H1 (cell line): ENCODE measurements at regions not wholly inside any gene's neighbourhood (a gene's known extent, or its start where the extent isn't known, plus 50 kb on each side); places are given as distances from the start of the nearest gene placed in this dataset.

Source experiments
- CTCF ChIA-PET: fragments of 300-600 bp; sonication (Branson Sonifier 250); formaldehyde crosslinking; loops from one replicate; lab custom pipeline; 2021; ENCODE audit not compliant: partially characterized antibody; lab: Charles Lee
- POLR2A ChIA-PET: fragments of 300-600 bp; sonication (Branson Sonifier 250); formaldehyde crosslinking; loops from one replicate; lab custom pipeline; 2021; ENCODE audit warnings: inconsistent platforms; ENCODE audit not compliant: partially characterized antibody; lab: Charles Lee
- DNase-seq, 2 experiments: peaks; one replicate each; pipeline versions ENCODE4 v3.0.0 to v3.0.0-alpha.2; 2010 to 2022; ENCODE audit warnings: low spot score in 2 of 2, low read depth in 1 of 2, mixed read lengths in 1 of 2
- FAIRE-seq: peaks from 2 replicates; lab custom pipeline; 2011; peaks lifted over from hg19 to GRCh38; lab: Jason Lieb, UNC
- H2AFZ ChIP-seq: 2 replicates; pipeline ENCODE4 v1.8.1; 2012; ENCODE audit warnings: low read length, inconsistent platforms
- H2AK5ac ChIP-seq: 2 replicates; pipeline ENCODE4 v1.6.1; 2013; ENCODE audit warnings: low read depth, low read length
- H2BK120ac ChIP-seq: replicated peaks from 2 replicates; pipeline ENCODE3; 2013; ENCODE audit warnings: low read depth, low read length, inconsistent platforms
- H2BK12ac ChIP-seq: 2 replicates; pipeline ENCODE4 v1.6.1; 2013; ENCODE audit warnings: low read depth, low read length
- H2BK15ac ChIP-seq: 2 replicates; pipeline ENCODE4 v1.6.1; 2013; ENCODE audit warnings: low read length
- H2BK20ac ChIP-seq: 2 replicates; pipeline ENCODE4 v1.6.1; 2013; ENCODE audit warnings: low read length
- H2BK5ac ChIP-seq: 2 replicates; pipeline ENCODE4 v1.6.1; 2013; ENCODE audit warnings: low read depth, low read length
- H3K14ac ChIP-seq: 2 replicates; pipeline ENCODE4 v1.6.1; 2013; ENCODE audit warnings: inconsistent platforms; ENCODE audit not compliant: insufficient read length
- H3K18ac ChIP-seq: 2 replicates; pipeline ENCODE4 v1.6.1; 2013; ENCODE audit warnings: low read length; ENCODE audit errors: extremely low read depth
- H3K23ac ChIP-seq: 2 replicates; pipeline ENCODE4 v1.6.1; 2013; ENCODE audit warnings: inconsistent platforms; ENCODE audit not compliant: insufficient read length
- H3K23me2 ChIP-seq: 2 replicates; pipeline ENCODE4 v1.6.1; 2013; ENCODE audit warnings: low read depth, low read length
- H3K27ac ChIP-seq: 2 replicates; pipeline ENCODE4 v1.6.1; 2011; ENCODE audit warnings: low read depth, low read length, inconsistent platforms
- H3K27me3 ChIP-seq, 4 experiments: replicated peaks in 1 of 4; 1 replicate in 1 of 4; 2 replicates in 3 of 4; pipeline versions ENCODE4 v1.6.1 to v1.8.1; 2011 to 2013; ENCODE audit warnings: low read length in 3 of 4, mild to moderate bottlenecking in 3 of 4, inconsistent platforms in 2 of 4, mixed read lengths in 2 of 4, moderate library complexity in 1 of 4; ENCODE audit not compliant: control insufficient read depth in 3 of 4, insufficient read depth in 3 of 4; ENCODE audit errors: extremely low read depth in 1 of 4
- H3K36me3 ChIP-seq, 4 experiments: 2 replicates each; pipeline versions ENCODE4 v1.6.1 to v1.8.1; 2011 to 2013; ENCODE audit warnings: mild to moderate bottlenecking in 4 of 4, low read length in 3 of 4, moderate library complexity in 2 of 4, control low read depth in 1 of 4, inconsistent platforms in 1 of 4; ENCODE audit not compliant: insufficient read depth in 4 of 4, control insufficient read depth in 2 of 4
- H3K4ac ChIP-seq: replicated peaks from 2 replicates; pipeline ENCODE3; 2013; ENCODE audit warnings: low read length, low read depth, mixed read lengths, inconsistent platforms; ENCODE audit not compliant: insufficient read length
- H3K4me1 ChIP-seq, 4 experiments: replicated peaks in 1 of 4; 1 replicate in 1 of 4; 2 replicates in 3 of 4; pipeline versions ENCODE4 v1.6.1 to v1.8.1; 2011 to 2013; ENCODE audit warnings: low read length in 3 of 4, inconsistent platforms in 2 of 4, mixed read lengths in 1 of 4; ENCODE audit not compliant: insufficient read depth in 4 of 4, control insufficient read depth in 3 of 4
- H3K4me2 ChIP-seq, 2 experiments: 2 replicates each; pipeline versions ENCODE4 v1.6.1 to v1.8.1; 2011 to 2013; ENCODE audit warnings: low read depth in 2 of 2, low read length in 2 of 2, control low read depth in 1 of 2, inconsistent platforms in 1 of 2, mild to moderate bottlenecking in 1 of 2; ENCODE audit not compliant: insufficient read depth in 1 of 2
- H3K4me3 ChIP-seq, 4 experiments: fragments of 200-600, 300-600 bp in 1 of 4; sonication (generic), shearing (Covaris generic), sonication (Bioruptor Twin) in 1 of 4; 2 replicates each; pipeline versions ENCODE4 v1.5.1 to v1.8.1; 2011 to 2016; ENCODE audit warnings: low read length in 4 of 4, low read depth in 3 of 4, control low read depth in 2 of 4, inconsistent platforms in 2 of 4, mild to moderate bottlenecking in 2 of 4, mixed read lengths in 1 of 4, moderate library complexity in 1 of 4; ENCODE audit not compliant: insufficient read depth in 2 of 4; ENCODE audit errors: extremely low read depth in 1 of 4
- H3K56ac ChIP-seq: replicated peaks from 2 replicates; pipeline ENCODE3; 2013; ENCODE audit warnings: low read depth, mild to moderate bottlenecking, mixed read lengths, low read length, inconsistent platforms; ENCODE audit not compliant: insufficient read length
- H3K79me1 ChIP-seq: 2 replicates; pipeline ENCODE4 v1.6.1; 2013; ENCODE audit warnings: low read depth, low read length, control low read depth
- H3K79me2 ChIP-seq, 2 experiments: 2 replicates each; pipeline versions ENCODE4 v1.6.1 to v1.8.1; 2012 to 2013; ENCODE audit warnings: low read length in 2 of 2, mild to moderate bottlenecking in 2 of 2, inconsistent platforms in 1 of 2; ENCODE audit not compliant: insufficient read depth in 2 of 2, control insufficient read depth in 1 of 2
- H3K9ac ChIP-seq, 4 experiments: replicated peaks in 1 of 4; 1 replicate in 1 of 4; 2 replicates in 3 of 4; pipeline versions ENCODE4 v1.6.1 to v1.8.1; 2011 to 2013; ENCODE audit warnings: low read depth in 3 of 4, low read length in 3 of 4, control low read depth in 2 of 4, mild to moderate bottlenecking in 2 of 4, moderate library complexity in 2 of 4, inconsistent platforms in 1 of 4; ENCODE audit errors: extremely low read depth in 1 of 4
- H3K9me3 ChIP-seq, 2 experiments: 2 replicates each; pipeline versions ENCODE4 v1.6.1 to v1.8.1; 2012 to 2013; ENCODE audit warnings: mild to moderate bottlenecking in 2 of 2, moderate library complexity in 2 of 2, control low read depth in 1 of 2, inconsistent platforms in 1 of 2, low read depth in 1 of 2, low read length in 1 of 2, mixed read lengths in 1 of 2; ENCODE audit not compliant: insufficient read depth in 2 of 2
- H4K20me1 ChIP-seq, 2 experiments: replicated peaks in 1 of 2; 2 replicates each; pipeline versions ENCODE3 to v1.8.1; 2011 to 2013; ENCODE audit warnings: inconsistent platforms in 2 of 2, low read length in 2 of 2, mild to moderate bottlenecking in 1 of 2; ENCODE audit not compliant: insufficient read depth in 2 of 2, control insufficient read depth in 1 of 2
- H4K5ac ChIP-seq: 2 replicates; pipeline ENCODE4 v1.6.1; 2013; ENCODE audit warnings: low read length, low read depth, mixed read lengths, inconsistent platforms; ENCODE audit not compliant: insufficient read length
- H4K8ac ChIP-seq: 2 replicates; pipeline ENCODE4 v1.8.0; 2013; ENCODE audit warnings: mild to moderate bottlenecking, moderate library complexity, low read length, inconsistent platforms; ENCODE audit not compliant: insufficient read depth; ENCODE audit errors: extremely low read depth
- H4K91ac ChIP-seq: replicated peaks from 2 replicates; pipeline ENCODE3; 2013; ENCODE audit warnings: low read length, mixed read lengths, inconsistent platforms; ENCODE audit not compliant: insufficient read length
- KDM1A ChIP-seq: fragments of 200-600, 300-600 bp; sonication (generic); IDR thresholded peaks from 2 replicates; pipeline ENCODE4 v1.7.1; 2016; ENCODE audit warnings: mild to moderate bottlenecking, low read length, borderline replicate concordance
- MAX ChIP-seq: IDR thresholded peaks from 2 replicates; pipeline ENCODE4 v1.6.1; 2012; ENCODE audit warnings: inconsistent platforms
- WGBS, 2 experiments: shearing (Covaris generic) in 1 of 2; methylation state at CpG; one replicate each; pipeline versions ENCODE4 v1.1.6 to v1.1.7; 2013 to 2015; ENCODE audit warnings: low lambda C conversion rate in 2 of 2, mixed read lengths in 2 of 2, inconsistent platforms in 1 of 2, low coverage in 1 of 2, missing lambda C conversion rate in 1 of 2; ENCODE audit not compliant: insufficient replicate concordance in 2 of 2, insufficient coverage in 1 of 2, insufficient read length in 1 of 2; ENCODE audit errors: extremely low coverage in 1 of 2, missing lambda C conversion rate in 1 of 2; 5-methylcytosine and 5-hydroxymethylcytosine counted together

- no peaks in the 10 kb centered on the region; a peak in 2 of 7 replicates for H3K27me3 ChIP-seq
- no peak overlapping the region for H3K9ac ChIP-seq
- no peak overlapping the region for H4K91ac ChIP-seq
- no peak overlapping the region for H4K5ac ChIP-seq
- no peaks in the 10 kb centered on the region for H3K9me3 ChIP-seq
- H3K14ac ChIP-seq: no peak overlapping the region
- no peak overlapping the region for H3K4ac ChIP-seq
- no peaks in the 10 kb centered on the region for H3K79me2 ChIP-seq
- no peak overlapping the region for H2BK12ac ChIP-seq
- H4K20me1 ChIP-seq: no peaks in the 10 kb centered on the region
- WGBS, 2 experiments: 87% methylated on average over 3 of the region's 3 CpGs; no CpG with 5 or more reads in 1 of the 2 experiments
- no peak for TF ChIP-seq MAX
- TF ChIP-seq KDM1A: 0 out of 2 replicates have a peak, but pooled peaks have one; percentile 20
- TF ChIP-seq, all 59 proteins: peak for 1
- Histone ChIP-seq H2BK20ac (no peak overlapping the region), H3K4me2 (no peak overlapping the region), H3K4me1 (peaks cover 0 to 9% (median 3%) of the 10 kb centered on the region in 4 experiments; a peak in 4 of 7 replicates), H3K27ac (no peak overlapping the region), H3K56ac (no peak overlapping the region), H3K4me3 (no peak overlapping the region), H3K79me1 (no peaks in the 10 kb centered on the region), H2BK120ac (no peak overlapping the region), H2AFZ (no peak overlapping the region), H3K23ac (no peak overlapping the region), H3K18ac (no peak overlapping the region), H4K8ac (no peak overlapping the region), H2BK5ac (no peak overlapping the region), H3K23me2 (no peaks in the 10 kb centered on the region), H3K36me3 (no peaks in the 10 kb centered on the region), H2AK5ac (no peak overlapping the region), H2BK15ac (no peak overlapping the region)
- DNase-seq (no peak), FAIRE-seq (no peak)
- ChIA-PET CTCF (interaction anchor here (0.6 to 1.3 kb wide), 3 partner anchors 21 to 99 kb away, joined by 3 to 4 read pairs (median 3); no protein-coding TSS in a partner anchor), POLR2A (no interaction called here)
Observed at GRCh38 chr2:129609224-129609623, 370.2 kb upstream of the RAB6C start.
